Skeletal muscle satellite cell (primary cell): ENCODE measurements at regions not wholly inside any gene's neighbourhood (a gene's known extent, or its start where the extent isn't known, plus 50 kb on each side); places are given as distances from the start of the nearest gene placed in this dataset.

Experiments
- H3K27me3 ChIP-seq: 2 replicates; pipeline ENCODE4 v1.7.0; 2013; ENCODE audit warnings: low read length; ENCODE audit not compliant: control insufficient read depth, insufficient read depth
- H3K36me3 ChIP-seq: 2 replicates; pipeline ENCODE4 v1.7.0; 2013; ENCODE audit warnings: mild to moderate bottlenecking, control low read depth, low read length; ENCODE audit not compliant: insufficient read depth
- H3K4me1 ChIP-seq: 2 replicates; pipeline ENCODE4 v1.7.0; 2013; ENCODE audit warnings: low read length; ENCODE audit not compliant: control insufficient read depth, insufficient read depth
- H3K4me2 ChIP-seq: 2 replicates; pipeline ENCODE4 v1.7.0; 2013; ENCODE audit warnings: mild to moderate bottlenecking, low read length
- H3K4me3 ChIP-seq: 2 replicates; pipeline ENCODE4 v1.7.0; 2013; ENCODE audit warnings: low read length
- H3K9ac ChIP-seq: 2 replicates; pipeline ENCODE4 v1.7.0; 2013; ENCODE audit warnings: mild to moderate bottlenecking, low read depth, low read length, moderate library complexity
- H3K9me3 ChIP-seq: replicated peaks from 2 replicates; pipeline ENCODE4 v1.7.0; 2013; ENCODE audit warnings: mild to moderate bottlenecking, control low read depth, low read length

DNA sequence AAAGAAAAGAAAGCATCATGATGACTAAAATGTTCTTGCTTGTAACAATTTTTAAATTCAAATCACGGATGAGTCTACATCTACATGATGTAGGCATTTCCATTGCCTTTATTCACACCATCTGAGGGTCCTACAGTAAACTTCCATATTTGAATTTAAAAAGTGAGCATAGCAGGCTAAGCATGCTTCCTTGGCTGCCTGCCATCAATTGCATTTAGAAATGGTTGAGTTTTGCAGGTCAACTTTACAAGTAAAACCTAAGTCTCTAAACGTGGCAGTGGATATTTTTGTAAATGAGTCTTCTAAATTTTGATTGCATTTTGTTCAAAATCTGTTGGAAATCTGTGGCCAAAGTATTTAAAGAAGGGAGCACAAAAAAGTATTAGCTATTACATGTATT lies 136.5 kb upstream of the PTCH1 start:
- Histone ChIP-seq H3K9ac (no peak overlapping the region), H3K4me1 (no peaks in the 10 kb centered on the region), H3K4me2 (no peak overlapping the region), H3K9me3 (no peaks in the 10 kb centered on the region), H3K27me3 (peaks cover 9% of the 10 kb centered on the region), H3K36me3 (no peaks in the 10 kb centered on the region), H3K4me3 (no peak overlapping the region)

DNA sequence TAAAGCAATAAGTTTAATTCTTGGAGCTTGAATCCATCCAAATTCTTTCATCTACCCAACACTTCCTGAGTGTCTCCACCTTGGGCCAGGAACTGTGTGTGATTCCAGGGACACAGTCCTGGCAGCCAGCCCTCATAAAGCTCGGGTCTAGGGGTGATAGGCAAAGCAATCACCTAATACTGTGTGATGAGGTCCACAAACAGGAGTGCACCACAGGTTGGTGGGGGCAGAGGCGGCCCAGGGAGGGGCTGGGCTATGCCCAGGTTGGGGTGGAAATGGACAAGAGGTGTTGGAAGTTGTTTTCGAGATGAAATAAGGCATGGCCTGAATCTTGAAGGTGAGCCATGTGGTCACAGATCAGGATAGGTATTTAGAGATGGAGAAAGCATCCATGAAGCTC lies 133.9 kb upstream of the PTCH1 start:
- Histone ChIP-seq H3K9me3 (no peaks in the 10 kb centered on the region), H3K27me3 (peaks cover 5% of the 10 kb centered on the region), H3K9ac (no peak overlapping the region), H3K4me2 (no peak overlapping the region), H3K4me1 (no peaks in the 10 kb centered on the region), H3K36me3 (no peaks in the 10 kb centered on the region), H3K4me3 (no peak overlapping the region)

DNA sequence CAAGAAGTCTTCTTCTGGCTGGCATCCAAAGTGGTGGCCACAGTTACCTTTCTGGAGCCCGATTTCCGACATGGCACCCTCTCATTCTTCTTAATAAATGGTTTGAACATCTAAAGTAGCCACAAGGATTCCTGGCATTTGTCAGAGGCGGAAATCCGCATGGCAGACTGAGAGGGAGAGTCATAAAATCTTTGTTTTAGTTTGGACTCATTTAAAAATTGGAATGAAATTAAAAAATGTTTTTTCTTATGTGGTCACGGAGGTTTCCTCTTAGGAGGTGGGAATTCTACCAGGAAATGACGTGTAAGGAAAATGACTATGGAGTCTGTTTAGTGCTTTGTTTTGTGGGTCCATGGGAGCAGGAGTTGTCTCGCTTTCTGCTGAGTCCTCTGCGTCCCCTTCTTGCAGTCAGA lies 133.0 kb upstream of the PTCH1 start:
- Histone ChIP-seq H3K36me3 (no peaks in the 10 kb centered on the region), H3K4me2 (no peak overlapping the region), H3K9me3 (no peaks in the 10 kb centered on the region), H3K4me3 (no peak overlapping the region), H3K27me3 (peaks cover 3% of the 10 kb centered on the region), H3K9ac (no peak overlapping the region), H3K4me1 (no peaks in the 10 kb centered on the region)

DNA sequence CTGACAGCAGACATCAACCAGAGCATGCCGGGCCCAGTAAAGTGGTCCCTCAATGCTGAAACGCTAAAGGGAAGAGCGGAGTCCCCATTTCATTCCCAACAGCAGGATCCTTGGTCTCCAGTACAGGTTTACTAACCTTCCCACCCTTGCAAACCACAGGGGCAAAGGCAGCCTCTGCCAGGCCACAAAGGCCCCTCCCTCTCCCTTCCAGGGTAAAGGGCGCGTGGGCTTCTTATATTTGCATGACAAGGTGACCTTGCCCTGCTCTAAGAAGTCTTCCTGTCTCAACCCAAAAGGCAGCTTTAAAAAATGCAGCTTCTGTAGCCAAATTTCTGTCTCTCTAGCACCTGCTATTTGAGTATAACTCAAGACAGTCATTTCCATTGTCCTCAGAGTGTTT lies 131.5 kb upstream of the PTCH1 start:
- Histone ChIP-seq H3K27me3 (peaks cover 3% of the 10 kb centered on the region), H3K4me1 (no peaks in the 10 kb centered on the region), H3K9ac (no peak overlapping the region), H3K4me2 (no peak overlapping the region), H3K4me3 (no peak overlapping the region), H3K36me3 (no peaks in the 10 kb centered on the region), H3K9me3 (no peaks in the 10 kb centered on the region)

DNA sequence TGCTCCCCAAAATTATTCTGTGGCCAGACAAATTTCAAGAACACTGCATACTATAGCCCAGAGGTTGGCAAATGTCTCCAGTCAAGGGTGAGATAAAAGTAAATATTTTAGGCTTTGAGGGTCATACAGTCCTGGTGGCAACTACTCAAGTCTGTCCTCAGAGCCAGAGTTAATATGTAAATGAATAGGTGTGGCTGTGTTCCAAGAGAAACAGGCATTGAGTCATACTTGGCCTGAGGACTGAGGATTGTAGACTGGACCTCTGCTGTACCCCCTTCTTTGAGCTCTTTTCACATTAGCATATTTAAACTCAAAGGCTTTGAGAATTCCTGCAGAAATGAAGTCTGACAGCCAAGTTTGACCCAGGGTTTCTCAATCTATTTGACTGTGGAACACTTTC lies 129.2 kb upstream of the PTCH1 start:
- Histone ChIP-seq H3K36me3 (no peaks in the 10 kb centered on the region), H3K27me3 (peaks cover 3% of the 10 kb centered on the region), H3K9me3 (no peaks in the 10 kb centered on the region), H3K4me2 (no peak overlapping the region), H3K9ac (no peak overlapping the region), H3K4me3 (no peak overlapping the region), H3K4me1 (no peaks in the 10 kb centered on the region)

DNA sequence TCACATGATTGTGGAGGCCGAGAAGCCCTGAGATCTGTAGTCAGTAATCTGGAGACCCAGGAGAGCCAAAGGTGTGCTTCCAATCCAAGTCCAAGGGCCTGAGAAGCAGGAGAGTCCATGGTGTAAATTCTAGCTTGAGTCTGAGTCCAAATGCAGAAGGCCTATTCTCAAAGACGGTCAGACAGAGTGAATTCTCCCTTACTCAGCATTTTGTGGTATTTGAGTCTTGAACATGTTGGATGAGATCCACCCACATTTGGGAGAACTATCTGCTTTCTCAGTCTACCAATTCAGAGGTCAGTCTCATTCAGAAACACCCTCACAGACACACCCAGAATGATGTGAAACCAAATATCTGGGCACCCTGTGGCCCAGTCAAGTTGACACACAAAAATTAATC lies 128.8 kb upstream of the PTCH1 start:
- H3K4me1 ChIP-seq, result no peaks in the 10 kb centered on the region
- no peaks in the 10 kb centered on the region for H3K9me3 ChIP-seq
- H3K4me2 ChIP-seq, result no peak overlapping the region
- H3K9ac ChIP-seq, result no peak overlapping the region
- H3K27me3 ChIP-seq, result peaks cover 3% of the 10 kb centered on the region
- no peak overlapping the region for H3K4me3 ChIP-seq
- no peaks in the 10 kb centered on the region for H3K36me3 ChIP-seq

DNA sequence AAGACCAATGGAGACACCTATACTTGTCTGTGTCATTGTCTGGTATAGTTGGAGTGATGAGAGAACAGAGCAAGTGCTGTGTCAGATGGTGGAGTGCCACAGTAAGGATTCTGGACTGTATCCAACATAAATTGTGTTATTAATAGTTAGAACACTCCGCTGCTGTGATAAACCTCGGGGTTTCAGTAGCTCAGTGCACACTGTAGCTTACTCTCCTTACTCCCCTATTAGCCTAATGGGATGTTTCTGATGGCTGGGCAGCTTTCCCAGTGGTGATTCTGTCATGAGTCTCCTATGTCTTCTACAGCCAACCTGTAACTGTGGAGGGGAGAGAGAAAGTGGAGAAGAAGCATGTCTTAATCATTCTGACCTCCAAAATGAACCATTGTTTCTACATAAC lies 127.6 kb upstream of the PTCH1 start:
- H3K36me3 ChIP-seq, result no peaks in the 10 kb centered on the region
- no peak overlapping the region for H3K9ac ChIP-seq
- H3K9me3 ChIP-seq, result no peaks in the 10 kb centered on the region
- H3K4me3 ChIP-seq, result no peak overlapping the region
- no peak overlapping the region for H3K4me2 ChIP-seq
- H3K27me3 ChIP-seq, result peaks cover 10% of the 10 kb centered on the region
- H3K4me1 ChIP-seq, result no peaks in the 10 kb centered on the region

DNA sequence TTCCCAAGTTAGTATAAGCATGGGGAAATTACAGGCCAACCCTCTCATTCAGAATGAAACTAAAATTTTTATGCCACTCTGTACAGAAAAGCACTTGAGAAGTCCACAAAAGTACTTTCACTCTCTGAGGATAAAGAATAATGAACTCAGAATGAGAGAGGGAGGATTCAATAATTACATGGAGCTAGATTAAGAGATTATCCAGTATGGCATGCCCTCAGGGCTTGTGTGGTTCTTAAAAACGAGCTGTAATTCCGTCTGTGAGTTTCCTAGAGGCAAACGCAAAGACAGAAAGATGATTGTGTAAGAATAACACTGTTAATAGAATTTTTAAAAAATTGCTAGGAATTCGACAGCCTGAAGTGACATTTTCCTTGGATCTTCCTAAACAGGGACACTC lies 126.8 kb upstream of the PTCH1 start:
- Histone ChIP-seq H3K9me3 (no peaks in the 10 kb centered on the region), H3K27me3 (peaks cover 9% of the 10 kb centered on the region), H3K4me1 (no peaks in the 10 kb centered on the region), H3K4me3 (no peak overlapping the region), H3K9ac (no peak overlapping the region), H3K36me3 (no peaks in the 10 kb centered on the region), H3K4me2 (no peak overlapping the region)

DNA sequence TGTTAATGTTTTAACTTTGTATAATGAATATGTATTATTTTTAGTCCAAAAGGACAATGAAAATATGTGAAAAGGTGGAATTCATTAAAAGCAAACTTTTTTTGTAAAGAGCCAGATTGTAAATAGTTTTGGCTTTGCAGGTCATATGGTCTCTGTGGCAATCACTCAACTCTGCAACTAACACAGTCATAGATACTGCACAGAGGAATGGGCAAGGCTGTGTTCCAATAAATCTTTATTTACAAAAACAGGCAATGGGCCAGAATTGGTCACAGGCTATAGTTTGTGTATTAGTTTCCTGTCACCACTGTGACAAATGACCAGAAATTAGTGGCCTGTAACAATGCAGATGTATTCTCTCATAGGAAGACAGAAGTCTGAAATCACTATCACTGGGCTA lies 125.4 kb upstream of the PTCH1 start:
- no peaks in the 10 kb centered on the region for H3K36me3 ChIP-seq

DNA sequence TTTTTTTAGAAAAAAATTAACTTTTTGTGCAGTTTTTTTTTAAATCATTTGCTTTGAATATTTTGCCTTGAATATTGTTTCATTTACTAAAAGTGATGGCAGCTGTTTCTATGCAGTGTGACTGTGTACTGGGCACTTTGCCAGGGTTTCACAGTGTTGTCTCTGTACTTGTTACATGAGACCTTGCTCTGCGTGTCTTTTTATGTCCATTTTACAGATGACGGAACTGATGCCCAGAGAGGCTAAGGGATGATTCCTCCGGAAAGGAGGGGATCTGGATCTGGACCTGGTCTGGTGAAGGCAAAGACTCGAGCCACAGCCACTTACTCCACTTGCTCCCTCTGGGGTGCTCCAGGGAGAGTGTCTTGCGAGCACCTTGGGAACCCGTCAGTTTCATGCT lies 124.8 kb upstream of the PTCH1 start:
- Histone ChIP-seq H3K4me2 (no peak overlapping the region), H3K36me3 (no peaks in the 10 kb centered on the region), H3K9me3 (no peaks in the 10 kb centered on the region), H3K9ac (no peak overlapping the region), H3K27me3 (peaks cover 9% of the 10 kb centered on the region), H3K4me3 (no peak overlapping the region), H3K4me1 (no peaks in the 10 kb centered on the region)

More for the DNA sequence above, 125.4 kb upstream of the PTCH1 start:
- no peak overlapping the region for H3K4me2 ChIP-seq
- H3K9me3 ChIP-seq, result no peaks in the 10 kb centered on the region
- no peak overlapping the region for H3K4me3 ChIP-seq
- no peak overlapping the region for H3K9ac ChIP-seq
- H3K4me1 ChIP-seq, result no peaks in the 10 kb centered on the region
- H3K27me3 ChIP-seq, result peaks cover 9% of the 10 kb centered on the region

DNA sequence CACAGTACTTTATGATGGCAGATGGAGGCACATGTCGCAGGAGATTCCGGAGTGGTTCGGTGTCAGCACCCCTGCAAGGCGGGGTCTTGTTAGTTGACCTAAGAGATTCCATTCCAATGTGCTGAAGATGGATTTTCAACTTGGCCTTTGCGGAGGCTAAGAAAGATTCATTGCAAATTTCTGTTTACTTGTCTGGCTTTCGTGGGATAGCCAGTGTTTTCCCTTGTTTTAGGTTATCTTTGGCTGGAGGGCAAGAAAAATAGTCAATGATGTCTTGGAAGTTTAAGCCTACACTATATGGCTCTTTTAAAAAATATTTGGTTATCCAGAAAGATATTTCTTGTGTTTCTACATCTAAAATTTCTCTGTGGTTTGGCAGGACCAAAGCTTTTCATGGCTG lies 123.6 kb upstream of the PTCH1 start:
- no peak overlapping the region for H3K9ac ChIP-seq
- H3K27me3 ChIP-seq, result peaks cover 9% of the 10 kb centered on the region
- no peak overlapping the region for H3K4me3 ChIP-seq

DNA sequence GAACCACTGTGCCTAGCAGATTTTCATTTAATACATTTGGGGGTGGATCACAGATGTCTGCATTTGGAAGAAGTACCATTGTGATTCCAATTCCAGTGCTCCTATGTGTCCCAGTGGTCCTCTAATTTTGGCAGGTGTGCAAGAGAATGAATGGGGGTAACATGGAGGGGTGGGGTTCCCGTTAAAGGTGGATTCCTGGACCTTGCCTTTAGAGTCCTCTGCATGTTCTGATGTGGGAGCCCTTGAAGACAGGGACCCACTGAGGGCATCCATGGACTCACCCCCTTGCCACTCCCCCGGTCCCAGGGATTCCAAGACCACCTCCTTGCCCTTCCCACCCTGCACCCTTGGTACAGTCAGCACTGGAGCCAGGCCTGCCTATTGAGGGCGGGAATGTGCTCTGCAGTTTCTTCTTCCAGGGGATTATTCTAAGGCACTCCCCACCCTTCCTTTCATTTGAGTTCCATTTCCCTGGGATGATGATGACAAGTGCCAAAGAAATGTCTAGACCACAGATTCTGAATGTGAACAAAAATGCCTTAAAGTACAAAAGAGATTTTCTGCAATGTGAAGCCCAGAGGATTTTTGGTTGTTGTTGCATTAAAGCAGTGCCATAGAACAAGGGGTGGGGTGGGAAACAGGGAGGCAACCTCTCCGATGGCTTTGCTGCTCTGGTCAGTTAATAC lies 119.4 kb upstream of the PTCH1 start:
- Histone ChIP-seq H3K36me3 (no peaks in the 10 kb centered on the region), H3K9ac (no peak overlapping the region), H3K4me3 (no peak overlapping the region), H3K4me2 (no peak overlapping the region), H3K9me3 (no peaks in the 10 kb centered on the region), H3K4me1 (no peaks in the 10 kb centered on the region), H3K27me3 (peaks cover 16% of the 10 kb centered on the region)

More for the DNA sequence above, 123.6 kb upstream of the PTCH1 start:
- Histone ChIP-seq H3K4me2 (no peak overlapping the region), H3K9me3 (no peaks in the 10 kb centered on the region), H3K36me3 (no peaks in the 10 kb centered on the region), H3K4me1 (no peaks in the 10 kb centered on the region)
